Sigmoid colon (tissue), 4 donors: ENCODE measurements at regions not wholly inside any gene's neighbourhood (a gene's known extent, or its start where the extent isn't known, plus 50 kb on each side); places are given as distances from the start of the nearest gene placed in this dataset.

Experiments
- EP300 ChIP-seq, 4 donors: sonication (generic); formaldehyde crosslinking; IDR thresholded peaks; one replicate each; pipeline ENCODE4 v1.6.1; 2017; ENCODE audit warnings: antibody characterized with exemption in 4 of 4
- POLR2A ChIP-seq, 2 donors: fragments of 450-650 bp; IDR thresholded peaks; one replicate each; pipeline ENCODE4 v1.6.1; 2016; ENCODE audit warnings: antibody characterized with exemption in 2 of 2, mild to moderate bottlenecking in 2 of 2, moderate library complexity in 2 of 2
- TF ChIP-seq, protein P1 (sequence below), 4 experiments: fragments of 450-650 bp in 3 of 4; fragments of 200-600 bp in 1 of 4; IDR thresholded peaks; one replicate each; pipeline ENCODE4 v1.5.1; 2016 to 2019; ENCODE audit warnings: antibody characterized with exemption in 4 of 4, mild to moderate bottlenecking in 3 of 4, moderate library complexity in 2 of 4

DNA sequence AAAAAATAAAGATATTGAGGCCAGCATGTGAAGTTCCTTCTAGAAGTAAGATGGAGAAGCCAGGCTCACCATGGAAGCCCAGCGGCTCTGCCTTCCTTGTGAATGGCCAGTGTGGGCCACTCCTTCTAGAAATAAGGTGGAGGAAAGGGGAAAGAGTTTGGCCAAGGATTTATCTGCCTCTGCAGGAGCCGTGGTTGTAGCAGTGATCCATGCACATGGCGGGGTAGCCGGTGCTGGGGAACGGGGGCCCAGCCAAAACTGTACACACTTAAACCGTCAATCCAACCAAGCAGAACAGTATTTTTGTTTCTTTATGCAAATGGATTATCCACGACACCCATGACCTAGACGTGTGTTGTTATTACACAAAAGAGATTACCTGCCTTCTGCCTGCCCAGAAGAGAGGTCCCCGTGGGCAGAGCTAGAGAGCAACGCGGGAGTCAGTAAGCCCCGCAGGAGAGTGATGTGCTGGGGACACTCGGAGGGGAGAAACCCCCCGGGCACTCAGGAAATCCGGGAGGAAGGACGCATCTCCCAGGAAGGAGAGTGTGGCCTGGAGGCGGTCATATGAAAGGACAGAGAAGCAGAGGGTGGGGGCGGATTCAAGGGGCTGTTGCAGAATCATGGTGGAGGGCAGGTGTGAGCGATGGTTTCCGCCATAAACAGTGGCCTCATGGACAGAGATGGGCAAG lies 218.4 kb upstream of the PPP2R2D start:
- TF ChIP-seq, protein P1, sequence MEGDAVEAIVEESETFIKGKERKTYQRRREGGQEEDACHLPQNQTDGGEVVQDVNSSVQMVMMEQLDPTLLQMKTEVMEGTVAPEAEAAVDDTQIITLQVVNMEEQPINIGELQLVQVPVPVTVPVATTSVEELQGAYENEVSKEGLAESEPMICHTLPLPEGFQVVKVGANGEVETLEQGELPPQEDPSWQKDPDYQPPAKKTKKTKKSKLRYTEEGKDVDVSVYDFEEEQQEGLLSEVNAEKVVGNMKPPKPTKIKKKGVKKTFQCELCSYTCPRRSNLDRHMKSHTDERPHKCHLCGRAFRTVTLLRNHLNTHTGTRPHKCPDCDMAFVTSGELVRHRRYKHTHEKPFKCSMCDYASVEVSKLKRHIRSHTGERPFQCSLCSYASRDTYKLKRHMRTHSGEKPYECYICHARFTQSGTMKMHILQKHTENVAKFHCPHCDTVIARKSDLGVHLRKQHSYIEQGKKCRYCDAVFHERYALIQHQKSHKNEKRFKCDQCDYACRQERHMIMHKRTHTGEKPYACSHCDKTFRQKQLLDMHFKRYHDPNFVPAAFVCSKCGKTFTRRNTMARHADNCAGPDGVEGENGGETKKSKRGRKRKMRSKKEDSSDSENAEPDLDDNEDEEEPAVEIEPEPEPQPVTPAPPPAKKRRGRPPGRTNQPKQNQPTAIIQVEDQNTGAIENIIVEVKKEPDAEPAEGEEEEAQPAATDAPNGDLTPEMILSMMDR (IDR thresholded peaks at IDR 0.05), result no peak
- TF ChIP-seq EP300 (IDR thresholded peaks at IDR 0.05), result no peak
- TF ChIP-seq POLR2A (IDR thresholded peaks at IDR 0.05), result no peak
